ENCODE measurements at regions not wholly inside any gene's neighbourhood (a gene's known extent, or its start where the extent isn't known, plus 50 kb on each side); places are given as distances from the start of the nearest gene placed in this dataset.

DNA sequence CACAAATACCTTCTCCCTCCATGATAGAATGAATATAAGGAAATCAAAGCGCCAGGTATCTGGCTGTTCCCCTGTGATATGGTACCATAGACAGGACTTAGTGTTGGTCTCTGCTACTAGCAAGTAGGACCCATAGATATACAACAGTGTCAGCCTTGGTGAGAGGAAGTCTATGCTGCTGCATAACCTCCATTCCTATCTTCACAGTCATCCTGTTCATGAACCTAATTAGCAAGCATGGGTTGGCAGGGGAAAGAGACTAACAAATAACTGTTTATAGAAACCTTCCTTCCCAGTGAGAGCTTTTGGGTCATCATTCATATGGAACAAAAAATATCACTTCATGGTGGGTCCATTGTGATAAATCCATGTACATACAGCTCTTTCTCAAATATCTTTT, 188.9 kb upstream of the FAM98A start:
- Mint-ChIP-seq H3K36me3 (ENCODE audit: low read depth) (no peaks in the 10 kb centered on the region), H3K4me3 (no peak overlapping the region), H3K4me1 (no peaks in the 10 kb centered on the region), H3K9me3 (no peaks in the 10 kb centered on the region), H3K27me3 (no peaks in the 10 kb centered on the region), H3K27ac (no peak overlapping the region)
- DNase-seq (no peak), ATAC-seq (no peak)

DNA sequence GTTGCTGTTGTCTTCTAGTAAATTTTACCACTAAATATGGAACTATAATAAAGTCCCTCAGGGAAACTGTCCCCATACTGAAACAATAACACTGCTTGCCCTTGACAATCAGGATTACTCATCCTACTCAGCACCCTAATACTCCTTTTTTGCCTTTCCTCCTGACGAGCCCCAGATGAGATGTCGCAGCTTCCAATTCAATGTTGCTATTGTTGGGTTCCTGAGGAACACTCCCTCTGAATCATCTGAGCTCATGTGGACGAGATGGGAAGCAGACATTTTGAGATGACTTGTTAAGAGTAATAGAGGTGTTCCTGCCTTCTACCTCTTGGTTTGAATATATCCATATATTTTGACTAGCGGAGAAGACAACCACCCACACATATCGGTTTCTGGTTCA, 187.8 kb upstream of the FAM98A start:
- H3K9me3 Mint-ChIP-seq = no peaks in the 10 kb centered on the region
- H3K36me3 Mint-ChIP-seq (ENCODE audit: low read depth) = no peaks in the 10 kb centered on the region

DNA sequence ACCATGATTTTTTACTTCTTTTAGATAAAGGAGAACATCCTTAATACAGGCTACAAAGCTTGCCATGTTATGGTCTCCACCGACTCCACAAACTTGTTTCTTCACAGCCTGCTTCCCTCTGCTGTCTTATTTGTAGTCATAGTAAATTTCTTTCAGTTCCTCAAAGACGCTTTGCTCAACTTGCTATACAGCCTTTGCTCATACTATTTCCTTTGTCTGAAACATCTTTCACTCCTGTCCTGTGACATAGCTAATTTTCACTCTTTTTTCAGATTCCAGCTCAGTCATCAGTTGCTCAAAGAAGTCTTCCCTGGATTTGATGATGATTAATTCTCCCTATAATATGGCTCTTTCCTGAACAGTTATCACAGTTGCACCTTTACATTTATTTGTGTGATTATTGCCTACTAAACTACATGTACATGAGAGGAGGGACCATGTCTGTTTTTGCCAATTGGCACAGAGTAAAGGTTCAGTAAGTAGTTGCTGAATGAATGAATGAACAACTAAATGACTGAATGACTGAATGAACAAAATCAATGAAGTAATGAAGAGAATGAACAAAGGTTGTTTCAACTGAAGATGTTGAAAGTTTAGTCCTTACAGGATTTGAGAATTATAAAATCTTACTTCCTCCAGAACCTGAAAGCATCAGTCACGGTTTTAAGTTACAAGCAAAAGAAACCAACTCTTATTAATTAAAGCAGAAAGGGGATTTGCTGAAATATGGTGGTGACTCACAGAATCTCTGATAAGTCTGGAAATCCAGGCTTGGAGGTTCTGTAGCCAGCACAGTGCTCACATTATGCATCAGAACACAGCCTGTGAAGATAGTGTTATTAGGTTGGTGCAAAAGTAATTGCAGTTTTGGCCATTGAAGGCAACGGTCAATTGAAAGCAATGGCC, 186.4 kb upstream of the FAM98A start:
- Mint-ChIP-seq H3K4me3 (no peak overlapping the region), H3K4me1 (no peaks in the 10 kb centered on the region), H3K27me3 (no peaks in the 10 kb centered on the region), H3K9me3 (no peaks in the 10 kb centered on the region), H3K27ac (no peak overlapping the region), H3K36me3 (ENCODE audit: low read depth) (no peaks in the 10 kb centered on the region)
- no peak for ATAC-seq
- no peak for DNase-seq

More for the DNA sequence above, 187.8 kb upstream of the FAM98A start:
- no peaks in the 10 kb centered on the region for H3K4me1 Mint-ChIP-seq
- no peak overlapping the region for H3K27ac Mint-ChIP-seq
- H3K4me3 Mint-ChIP-seq = no peak overlapping the region
- H3K27me3 Mint-ChIP-seq = no peaks in the 10 kb centered on the region
- DNase-seq (no peak), ATAC-seq (no peak)

DNA sequence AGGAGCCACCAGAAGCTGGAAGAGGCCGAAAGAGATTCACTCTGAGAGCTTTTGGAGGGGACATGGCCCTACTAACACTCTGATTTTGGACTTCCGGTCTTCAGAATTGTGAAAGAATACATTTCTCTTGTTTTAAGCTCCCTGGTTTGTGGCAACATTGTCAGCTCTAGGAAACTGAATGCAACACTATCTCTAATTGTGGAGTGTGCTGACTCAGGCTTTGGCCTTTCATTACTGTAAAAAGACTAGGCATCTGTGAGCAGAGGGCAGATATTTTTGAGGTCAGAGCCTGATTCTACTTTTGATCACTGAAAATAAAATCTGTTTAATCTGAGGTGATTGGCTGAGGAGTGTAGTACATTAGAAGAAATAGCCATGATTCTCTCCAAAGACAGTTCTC, 185.4 kb upstream of the FAM98A start:
- H3K4me3 Mint-ChIP-seq = no peak overlapping the region
- no peaks in the 10 kb centered on the region for H3K9me3 Mint-ChIP-seq
- no peak for ATAC-seq

GRCh38 chr2:33782395-33783230, 183.5 kb upstream of the FAM98A start:
- DNase-seq (no peak), ATAC-seq (no peak)
- H3K9me3 Mint-ChIP-seq = no peaks in the 10 kb centered on the region
- H3K36me3 Mint-ChIP-seq (ENCODE audit: low read depth) = no peaks in the 10 kb centered on the region
- H3K4me1 Mint-ChIP-seq = no peaks in the 10 kb centered on the region
- no peak overlapping the region for H3K27ac Mint-ChIP-seq
- H3K4me3 Mint-ChIP-seq = no peak overlapping the region
- no peaks in the 10 kb centered on the region for H3K27me3 Mint-ChIP-seq

More for the DNA sequence above, 185.4 kb upstream of the FAM98A start:
- H3K27ac Mint-ChIP-seq = no peak overlapping the region
- DNase-seq = no peak
- no peaks in the 10 kb centered on the region for H3K36me3 Mint-ChIP-seq (ENCODE audit: low read depth)
- H3K4me1 Mint-ChIP-seq = no peaks in the 10 kb centered on the region
- no peaks in the 10 kb centered on the region for H3K27me3 Mint-ChIP-seq

GRCh38 chr2:33777786-33778185, 178.7 kb upstream of the FAM98A start:
- Mint-ChIP-seq H3K4me3 (no peak overlapping the region), H3K9me3 (no peaks in the 10 kb centered on the region), H3K27me3 (no peaks in the 10 kb centered on the region), H3K4me1 (no peaks in the 10 kb centered on the region), H3K27ac (no peak overlapping the region), H3K36me3 (ENCODE audit: low read depth) (no peaks in the 10 kb centered on the region)
- DNase-seq = no peak
- ATAC-seq = no peak

- Mint-ChIP-seq H3K36me3 (ENCODE audit: low read depth) (no peaks in the 10 kb centered on the region), H3K27ac (no peak overlapping the region), H3K4me3 (no peak overlapping the region), H3K4me1 (no peaks in the 10 kb centered on the region), H3K9me3 (no peaks in the 10 kb centered on the region), H3K27me3 (no peaks in the 10 kb centered on the region)
- ATAC-seq = no peak
- no peak for DNase-seq
Observed at GRCh38 chr2:33775306-33775705, 176.2 kb upstream of the FAM98A start.

- Mint-ChIP-seq H3K4me3 (no peak overlapping the region), H3K36me3 (ENCODE audit: low read depth) (no peaks in the 10 kb centered on the region), H3K4me1 (no peaks in the 10 kb centered on the region), H3K9me3 (no peaks in the 10 kb centered on the region), H3K27ac (no peak overlapping the region), H3K27me3 (no peaks in the 10 kb centered on the region)
- no peak for DNase-seq
- ATAC-seq = no peak
Observed at GRCh38 chr2:33770023-33770422, 170.9 kb upstream of the FAM98A start.

DNA sequence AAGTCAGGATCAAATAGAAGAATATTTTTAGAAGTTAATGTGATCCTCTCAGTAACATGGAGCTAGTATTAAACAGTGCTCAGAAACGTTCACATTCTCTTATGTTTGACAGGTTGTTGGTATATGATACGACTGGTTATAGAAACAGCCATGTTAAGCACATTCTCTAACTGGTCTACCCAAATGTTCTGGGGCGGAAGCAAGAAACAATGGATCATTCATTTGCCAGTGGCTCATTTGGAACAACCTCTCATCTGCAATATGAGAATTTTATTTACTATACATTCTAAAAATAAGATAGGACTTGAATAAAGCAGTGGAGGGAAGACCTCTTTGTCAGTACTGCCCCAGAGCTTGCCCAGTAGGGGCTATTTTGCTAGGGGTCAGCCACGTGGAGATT, 167.1 kb upstream of the FAM98A start:
- H3K4me1 Mint-ChIP-seq = no peaks in the 10 kb centered on the region
- no peak overlapping the region for H3K4me3 Mint-ChIP-seq
- H3K27ac Mint-ChIP-seq = no peak overlapping the region
- H3K27me3 Mint-ChIP-seq = no peaks in the 10 kb centered on the region
- no peaks in the 10 kb centered on the region for H3K9me3 Mint-ChIP-seq
- ATAC-seq (no peak), DNase-seq (no peak)
- H3K36me3 Mint-ChIP-seq (ENCODE audit: low read depth) = no peaks in the 10 kb centered on the region

DNA sequence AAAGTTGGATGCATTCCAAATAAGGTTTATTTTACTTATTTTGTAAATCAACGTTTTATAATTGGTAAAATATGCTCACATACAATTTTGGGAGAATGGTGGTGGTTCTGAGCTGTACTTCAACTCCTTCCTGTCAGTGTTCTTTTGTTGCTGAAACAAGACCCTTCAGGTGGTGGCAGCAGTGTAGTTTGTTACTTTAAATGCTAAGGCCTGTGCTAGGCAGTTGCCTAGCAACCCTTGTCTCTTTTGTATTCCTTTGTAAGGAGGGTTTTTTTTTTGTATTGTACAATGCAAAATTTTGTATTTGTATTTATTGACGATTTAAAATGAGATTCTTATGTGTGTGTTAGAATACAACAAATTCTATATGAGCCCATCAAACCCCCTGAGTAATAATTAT, 166.0 kb upstream of the FAM98A start:
- H3K4me3 Mint-ChIP-seq = no peak overlapping the region
- DNase-seq = no peak
- no peaks in the 10 kb centered on the region for H3K9me3 Mint-ChIP-seq
- no peak for ATAC-seq
- no peaks in the 10 kb centered on the region for H3K4me1 Mint-ChIP-seq
- no peaks in the 10 kb centered on the region for H3K27me3 Mint-ChIP-seq
- H3K36me3 Mint-ChIP-seq (ENCODE audit: low read depth) = no peaks in the 10 kb centered on the region
- H3K27ac Mint-ChIP-seq = no peak overlapping the region

GRCh38 chr2:33764551-33764950, 165.5 kb upstream of the FAM98A start:
- DNase-seq = no peak
- Mint-ChIP-seq H3K27ac (no peak overlapping the region), H3K4me1 (no peaks in the 10 kb centered on the region), H3K36me3 (ENCODE audit: low read depth) (no peaks in the 10 kb centered on the region), H3K27me3 (no peaks in the 10 kb centered on the region), H3K4me3 (no peak overlapping the region), H3K9me3 (no peaks in the 10 kb centered on the region)
- ATAC-seq = no peak

DNA sequence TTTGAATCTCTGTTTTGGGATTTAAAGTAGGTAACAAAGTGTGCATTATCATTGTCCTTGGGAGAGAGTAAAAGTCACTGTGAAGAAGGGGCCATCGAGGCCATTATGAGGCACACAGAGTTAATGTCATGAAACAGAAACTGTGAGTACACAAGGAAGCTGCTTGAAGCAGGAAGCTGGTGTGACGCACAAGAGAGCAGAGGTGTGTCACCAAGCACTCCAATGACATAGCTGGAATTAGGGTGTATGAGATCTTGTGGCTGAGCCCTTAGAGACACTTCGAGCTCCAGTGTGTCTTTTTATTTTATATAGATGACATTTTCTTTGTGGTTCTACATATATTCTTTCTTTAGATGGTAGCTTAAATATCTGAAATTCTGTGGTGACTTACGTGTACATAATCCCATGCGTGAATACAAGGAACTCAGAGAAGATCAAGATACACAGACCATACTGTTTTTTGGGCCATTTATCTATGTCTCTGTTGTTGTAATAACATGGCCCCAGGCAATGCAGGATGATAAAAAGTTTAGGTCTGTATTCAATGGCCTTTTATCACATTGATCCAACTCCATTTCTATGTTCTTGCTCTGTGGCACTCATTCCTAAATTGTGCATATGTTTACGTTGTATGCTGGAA, 164.7 kb upstream of the FAM98A start:
- H3K27ac Mint-ChIP-seq = no peak overlapping the region
- no peaks in the 10 kb centered on the region for H3K4me1 Mint-ChIP-seq
- no peaks in the 10 kb centered on the region for H3K27me3 Mint-ChIP-seq
- peaks cover 6% of the 10 kb centered on the region for H3K9me3 Mint-ChIP-seq
- H3K36me3 Mint-ChIP-seq (ENCODE audit: low read depth) = no peaks in the 10 kb centered on the region
- DNase-seq = no peak
- H3K4me3 Mint-ChIP-seq = no peak overlapping the region
- no peak for ATAC-seq

DNA sequence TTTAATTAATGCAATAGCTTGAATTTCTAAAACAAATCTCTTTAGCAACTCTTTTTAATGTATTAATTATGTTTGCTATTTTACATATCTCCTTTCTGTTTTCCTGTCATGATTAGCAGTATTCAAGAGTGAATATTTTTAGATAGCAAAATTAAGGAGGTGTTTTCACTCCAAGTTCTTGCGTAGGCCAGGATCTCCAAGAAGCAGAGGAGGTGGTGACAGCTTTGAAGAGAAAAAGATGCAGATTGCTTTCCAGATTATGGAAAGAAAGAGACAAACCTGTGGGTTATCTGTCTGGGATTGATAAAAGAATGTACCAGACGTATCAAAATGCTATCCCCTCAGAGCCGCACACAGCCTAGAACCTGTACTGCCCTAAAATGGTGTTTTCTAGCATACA, 163.5 kb upstream of the FAM98A start:
- Mint-ChIP-seq H3K4me1 (no peaks in the 10 kb centered on the region), H3K9me3 (peaks cover 7% of the 10 kb centered on the region), H3K27me3 (no peaks in the 10 kb centered on the region), H3K27ac (no peak overlapping the region), H3K36me3 (ENCODE audit: low read depth) (no peaks in the 10 kb centered on the region), H3K4me3 (no peak overlapping the region)
- ATAC-seq = no peak
- no peak for DNase-seq

GRCh38 chr2:33746208-33746800, 147.2 kb upstream of the FAM98A start:
- H3K4me1 Mint-ChIP-seq = no peaks in the 10 kb centered on the region
- H3K36me3 Mint-ChIP-seq (ENCODE audit: low read depth) = no peaks in the 10 kb centered on the region
- peaks cover 18% of the 10 kb centered on the region for H3K27me3 Mint-ChIP-seq
- H3K9me3 Mint-ChIP-seq = peaks cover 6% of the 10 kb centered on the region
- H3K27ac Mint-ChIP-seq = no peak overlapping the region
- DNase-seq (no peak), ATAC-seq (no peak)
- no peak overlapping the region for H3K4me3 Mint-ChIP-seq
